Cortex of kidney (tissue), 1 donor: ENCODE measurements at regions not wholly inside any gene's neighbourhood (a gene's known extent, or its start where the extent isn't known, plus 50 kb on each side); places are given as distances from the start of the nearest gene placed in this dataset.

Source experiments
- DNase-seq: peaks from one replicate; lab custom pipeline; 2025; lab: John Stamatoyannopoulos, UW

DNA sequence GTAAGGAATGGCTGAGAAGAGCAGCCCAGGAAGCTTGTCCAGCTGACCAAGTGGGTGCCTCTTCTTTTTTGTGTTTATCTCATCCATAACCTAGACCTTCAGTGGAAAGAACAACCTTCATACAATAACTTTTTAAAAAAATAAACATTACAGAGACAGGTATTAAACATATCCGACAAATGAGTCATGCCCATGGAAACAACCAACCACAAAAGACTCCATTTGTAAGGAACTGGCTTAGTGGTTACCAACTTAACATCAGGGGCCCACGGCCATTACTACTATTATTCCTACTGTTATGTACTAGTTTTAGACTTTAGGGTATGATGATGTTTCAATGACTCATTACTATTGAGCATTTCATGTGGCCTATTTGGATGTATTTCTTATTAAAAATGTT lies 191.7 kb upstream of the SERP2 start:
- no peak for DNase-seq

DNA sequence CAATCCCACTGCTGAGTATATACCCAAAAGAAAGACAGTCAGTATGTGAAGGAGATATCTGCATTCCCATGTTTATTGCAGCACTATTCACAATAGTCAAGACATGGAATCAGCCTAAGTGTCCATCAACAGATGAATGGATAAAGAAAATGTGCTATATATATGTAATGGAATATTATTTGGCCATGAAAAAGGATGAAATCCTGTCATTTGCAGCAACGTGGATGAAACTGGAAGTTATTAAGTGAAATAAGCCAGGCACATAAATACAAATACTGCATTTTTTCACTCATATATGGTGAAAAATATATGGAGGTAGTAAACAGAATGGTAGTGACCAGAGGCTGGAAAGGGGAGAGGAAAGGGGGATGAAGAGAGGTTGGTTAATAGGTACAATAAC lies 188.9 kb upstream of the SERP2 start:
- no peak for DNase-seq

DNA sequence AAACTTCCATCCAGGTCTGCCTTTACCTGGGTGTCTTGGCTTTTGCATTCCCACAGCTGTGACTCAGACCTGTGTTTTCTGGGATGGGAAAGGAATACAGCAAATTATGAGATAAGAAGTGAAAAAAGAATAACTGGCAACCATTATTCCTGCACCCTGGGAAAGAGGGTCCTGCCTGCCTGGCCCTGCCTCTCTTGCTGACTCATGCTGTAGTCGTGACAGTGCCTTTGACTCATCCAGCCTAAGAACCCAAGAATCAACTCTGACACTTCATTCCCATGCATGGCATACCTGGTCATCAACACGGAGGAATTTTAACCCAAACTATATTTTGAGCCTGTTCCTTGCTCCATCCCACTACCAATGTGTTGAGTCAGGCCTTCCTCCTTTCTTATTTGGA lies 185.4 kb upstream of the SERP2 start:
- no peak for DNase-seq

DNA sequence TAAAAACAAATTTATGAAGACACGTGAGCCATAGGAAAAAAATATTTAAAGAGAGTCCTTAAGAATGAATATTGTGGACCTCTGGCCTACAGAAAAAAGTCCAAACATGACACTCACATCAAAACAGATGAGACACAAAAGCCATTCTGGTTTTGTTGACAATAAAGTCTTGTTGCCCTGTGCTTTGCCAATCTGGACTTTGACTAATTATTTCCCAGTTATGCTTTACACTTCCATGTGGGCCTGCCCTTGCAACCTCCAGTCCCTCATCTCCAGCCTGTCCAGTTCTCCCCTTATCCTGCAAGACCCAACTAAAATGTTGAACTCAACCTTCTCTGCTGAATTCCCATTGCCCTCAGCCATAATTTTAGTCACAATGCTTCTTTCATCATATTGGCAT lies 184.5 kb upstream of the SERP2 start:
- DNase-seq = no peak

DNA sequence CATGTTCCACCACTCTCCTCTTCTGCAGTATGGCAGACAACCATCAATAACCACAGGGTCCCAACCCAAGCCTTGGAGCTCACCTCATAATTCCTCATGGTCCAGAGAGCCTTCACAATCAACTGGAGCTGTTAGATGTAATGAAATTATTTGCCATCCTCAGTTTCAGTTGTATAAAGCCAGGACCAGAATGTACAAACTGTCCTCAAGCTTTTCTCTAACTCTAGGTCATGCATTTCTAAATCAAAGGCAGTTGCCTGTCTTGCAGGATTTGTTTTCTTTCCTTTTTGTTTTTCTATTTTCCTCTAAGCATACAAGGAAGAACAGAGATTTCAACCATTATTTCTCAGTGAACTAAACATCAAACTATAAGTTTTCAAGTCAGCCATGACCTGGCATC lies 182.5 kb upstream of the SERP2 start:
- DNase-seq = no peak

DNA sequence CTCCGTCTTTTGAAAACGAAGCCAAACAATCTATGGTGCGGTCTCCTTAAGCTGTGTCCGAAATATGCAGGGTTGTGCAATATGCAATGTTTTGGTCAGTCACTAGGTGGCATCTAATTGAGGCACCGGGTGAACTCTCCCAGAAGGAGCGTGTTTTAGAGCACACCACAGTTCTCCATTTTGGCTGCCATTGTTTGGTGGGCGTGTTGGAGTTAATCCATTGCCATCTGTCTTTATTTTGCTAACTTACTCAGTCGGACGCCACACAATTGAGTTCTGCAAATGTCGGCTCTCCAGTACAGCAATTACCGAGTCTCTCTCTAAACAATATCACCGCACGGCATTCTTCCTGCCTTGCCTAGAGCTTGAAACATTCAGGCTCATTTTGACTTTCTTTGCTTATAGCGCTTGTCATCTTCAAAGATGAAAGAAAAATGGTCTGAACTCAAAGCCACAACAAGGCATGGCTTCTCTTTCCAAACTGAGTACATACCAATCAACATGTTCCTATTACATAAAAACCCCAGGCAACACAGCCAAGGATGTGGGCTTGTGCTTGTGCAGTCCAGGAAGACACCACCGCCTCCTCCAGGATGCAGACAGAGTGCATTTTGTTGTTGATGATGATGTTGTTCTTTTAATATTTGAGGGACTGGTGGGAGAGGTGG lies 182.0 kb upstream of the SERP2 start:
- no peak for DNase-seq

DNA sequence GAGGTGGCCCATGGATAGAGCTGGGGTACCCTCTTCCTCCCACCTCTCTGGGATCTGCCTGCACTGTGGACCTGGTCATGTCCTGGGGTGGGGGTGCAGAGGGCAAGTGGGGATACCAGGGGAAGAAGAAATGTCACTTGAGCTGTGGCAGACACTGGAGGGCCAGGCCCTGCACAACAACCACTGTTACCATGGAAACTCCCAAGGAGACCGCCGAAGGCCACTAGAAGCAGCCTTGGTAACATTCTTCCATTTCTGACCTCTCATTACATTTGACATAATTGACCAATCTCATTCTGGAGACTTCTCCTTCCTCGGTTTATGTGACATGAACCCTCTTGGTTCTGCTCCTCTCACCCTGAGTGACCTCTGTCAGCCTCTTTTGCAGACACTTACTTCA lies 179.9 kb upstream of the SERP2 start:
- DNase-seq = no peak

DNA sequence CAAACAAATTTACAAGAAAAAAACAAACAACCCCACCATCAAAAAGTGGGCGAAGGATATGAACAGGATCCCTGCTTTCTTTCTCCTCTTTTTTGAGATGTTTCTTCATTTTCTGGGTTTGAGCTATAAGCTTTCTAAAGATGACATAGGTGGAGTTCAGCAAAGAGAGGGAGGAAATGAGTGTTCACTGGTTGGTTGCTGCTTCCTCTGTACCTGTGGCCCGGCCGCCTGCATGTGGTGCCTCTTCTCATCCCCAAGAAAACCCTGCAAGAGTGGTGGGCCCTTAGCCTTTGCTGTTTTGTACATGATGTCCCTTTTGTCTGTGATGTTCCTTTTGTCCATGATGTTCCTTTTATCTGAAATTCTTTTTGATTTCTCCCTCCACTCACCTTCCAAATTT lies 178.4 kb upstream of the SERP2 start:
- DNase-seq = no peak

DNA sequence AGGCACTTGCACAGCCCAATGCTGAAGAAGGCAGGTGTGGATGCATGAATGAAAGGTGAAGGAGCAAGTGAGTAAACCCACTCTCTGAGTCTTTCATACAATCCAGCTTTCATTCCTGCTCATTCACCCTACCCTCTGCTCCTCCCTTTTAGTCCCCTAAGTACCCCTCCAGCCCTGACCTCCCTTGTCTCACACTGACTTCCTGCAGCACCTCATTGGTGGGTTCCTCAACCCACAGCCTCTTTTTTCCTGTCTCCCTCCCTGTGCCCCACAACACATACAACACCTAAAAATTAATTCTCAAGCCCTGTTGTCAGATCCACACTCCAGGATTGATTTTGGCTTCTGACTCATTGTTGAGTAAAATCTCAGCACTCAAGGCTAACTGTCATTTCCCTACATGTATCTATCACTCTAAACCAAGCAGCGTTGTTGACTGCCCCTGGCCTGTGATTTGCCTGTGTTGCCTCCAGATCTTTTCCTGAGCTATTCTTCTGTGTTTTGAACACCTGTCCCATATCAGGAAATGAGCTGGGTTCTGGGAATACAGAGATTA lies 177.3 kb upstream of the SERP2 start:
- no peak for DNase-seq

DNA sequence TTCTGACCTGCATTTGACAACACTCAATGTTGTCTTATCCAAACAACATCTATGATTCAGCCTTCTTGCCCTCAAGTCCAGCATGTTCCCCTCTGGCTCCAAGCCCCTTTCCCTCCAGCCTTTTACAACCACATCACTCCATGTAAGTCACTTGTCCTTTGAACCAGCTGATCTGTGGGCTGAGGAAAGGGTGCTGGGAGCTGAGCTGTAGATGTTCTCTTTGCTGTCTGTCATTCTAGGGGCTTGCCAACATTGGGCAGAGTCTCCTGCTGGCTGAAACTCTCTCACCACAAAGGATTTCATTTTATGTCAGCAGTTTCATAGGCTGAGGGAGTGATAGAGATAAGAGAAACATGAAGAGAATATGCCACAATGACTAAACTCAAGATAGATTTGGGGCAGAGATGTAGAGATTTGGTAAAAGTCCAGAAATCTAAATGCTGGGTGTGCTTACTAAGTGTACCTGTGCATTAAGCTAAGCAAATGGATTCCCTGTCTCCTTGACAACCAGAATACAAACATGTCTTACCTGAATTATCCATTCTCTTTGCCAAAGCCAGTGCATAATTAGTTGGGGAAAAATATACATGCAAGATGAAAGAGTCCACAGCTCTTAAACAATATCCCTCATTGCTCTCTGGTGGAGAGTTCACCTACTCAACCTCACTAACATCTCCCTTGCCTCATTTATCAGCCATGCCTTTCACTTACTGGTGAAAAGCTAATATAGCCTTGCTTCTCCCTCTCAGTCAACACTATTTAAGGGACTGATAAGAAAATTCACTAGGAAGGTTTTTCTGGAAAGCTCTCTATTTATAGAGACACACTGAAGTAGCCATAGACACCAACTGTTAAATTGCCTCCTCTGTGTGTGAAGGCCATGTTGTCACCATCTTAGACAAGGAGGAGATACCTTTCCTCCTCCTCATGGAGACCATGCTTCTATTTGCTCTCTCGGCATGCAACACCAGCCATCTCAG lies 175.5 kb upstream of the SERP2 start:
- no peak for DNase-seq

DNA sequence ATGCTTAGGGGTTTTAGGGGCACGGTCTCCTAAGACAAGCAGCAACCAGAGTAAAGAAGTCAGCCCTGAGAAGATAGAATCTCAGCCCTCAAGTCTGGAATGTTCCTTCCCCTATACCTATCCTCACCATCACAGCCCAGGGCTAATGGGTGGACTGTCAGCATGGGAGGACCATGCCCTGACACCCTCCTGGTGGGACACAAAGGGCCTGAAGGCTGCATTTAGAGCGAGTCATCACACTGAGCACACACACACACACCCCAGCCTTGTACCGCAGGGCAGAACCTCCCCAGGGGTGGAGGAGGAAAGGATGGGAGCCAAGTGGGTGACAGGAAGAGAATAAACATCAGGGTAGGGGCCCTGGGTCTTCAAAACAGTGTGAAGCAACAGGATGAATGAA lies 174.8 kb upstream of the SERP2 start:
- no peak for DNase-seq

DNA sequence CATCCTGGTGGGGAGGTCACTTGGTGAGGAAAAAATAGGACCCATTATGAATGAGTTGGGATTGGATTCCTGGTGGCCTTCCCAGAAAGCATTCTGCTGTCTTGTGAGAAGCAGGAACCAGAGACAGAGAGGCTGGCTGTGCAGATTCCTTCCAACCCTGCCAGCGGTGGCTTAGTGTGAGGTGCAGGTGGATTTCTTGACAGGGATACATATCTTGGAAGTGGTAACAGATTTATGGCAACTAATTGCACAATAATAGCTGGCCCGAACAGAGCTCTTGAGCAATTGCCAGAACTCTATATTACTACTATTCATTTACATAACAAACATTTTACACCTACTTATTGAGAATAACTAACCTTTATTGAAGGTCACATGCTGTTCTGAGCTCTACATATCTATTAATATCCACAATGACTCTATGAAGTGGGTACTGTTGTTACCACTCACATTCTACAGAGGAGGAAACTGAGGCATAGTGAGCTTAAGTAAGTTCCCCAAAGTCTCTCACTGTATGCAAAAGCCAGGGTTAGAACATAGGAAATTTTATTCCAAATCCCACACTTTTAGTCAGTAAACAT lies 173.9 kb upstream of the SERP2 start:
- DNase-seq = no peak

DNA sequence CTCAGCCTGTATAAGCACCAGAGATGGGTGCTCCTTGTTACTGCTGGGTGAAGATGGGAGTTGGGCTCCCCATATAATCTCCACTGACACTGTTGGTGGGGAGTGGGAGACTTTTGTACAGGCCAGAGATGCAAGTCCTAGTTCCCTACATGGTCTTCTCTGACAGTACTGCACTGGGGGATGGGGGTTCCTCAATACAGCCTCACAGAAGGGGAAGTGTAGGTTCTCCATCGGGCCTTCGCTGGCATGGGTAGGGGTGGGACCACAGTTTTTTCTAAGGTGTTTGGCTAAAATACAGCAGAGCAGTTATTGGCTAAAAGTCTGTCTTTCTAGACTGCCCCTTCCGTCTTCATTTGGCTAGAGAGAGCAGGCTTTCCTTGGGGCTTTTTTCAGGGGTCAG lies 167.2 kb upstream of the SERP2 start:
- no peak for DNase-seq

DNA sequence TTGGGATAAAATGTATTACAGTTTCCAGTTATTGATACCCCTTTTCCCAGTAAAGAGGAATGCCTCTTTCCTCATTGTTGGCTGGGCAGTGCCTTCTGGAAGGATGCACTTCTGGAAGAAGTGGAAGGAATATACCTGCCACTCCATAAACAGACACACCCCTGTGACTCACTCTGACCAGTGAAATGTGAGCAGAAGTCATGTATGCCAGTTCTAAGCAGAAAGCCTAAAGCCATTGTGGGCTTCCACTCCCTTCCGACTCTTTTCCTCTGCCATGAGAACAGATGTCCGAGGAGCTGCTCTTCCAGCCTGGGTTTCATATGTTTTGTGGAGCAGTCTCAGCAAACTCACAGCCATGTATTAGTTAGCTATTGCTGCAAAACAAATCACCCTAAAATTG lies 166.1 kb upstream of the SERP2 start:
- no peak for DNase-seq

DNA sequence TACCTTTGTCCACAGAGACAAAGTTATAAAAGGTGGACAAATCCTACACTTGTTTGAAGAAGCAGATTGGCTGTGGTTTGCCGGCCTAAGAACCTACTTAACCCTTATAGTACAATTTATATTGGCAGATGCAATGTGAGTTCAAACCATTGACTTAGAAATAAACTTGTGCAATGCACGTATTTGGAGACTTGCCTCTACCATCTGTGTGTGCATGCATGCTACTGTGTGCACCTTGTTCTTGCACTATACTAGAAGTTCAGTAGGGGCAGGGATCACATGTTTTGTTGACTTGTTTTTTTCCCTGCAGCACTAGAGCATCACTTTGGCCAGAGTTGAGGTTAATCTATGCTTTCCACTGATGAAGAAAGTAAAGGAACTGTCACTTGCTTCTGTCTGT lies 163.1 kb upstream of the SERP2 start:
- DNase-seq = no peak

DNA sequence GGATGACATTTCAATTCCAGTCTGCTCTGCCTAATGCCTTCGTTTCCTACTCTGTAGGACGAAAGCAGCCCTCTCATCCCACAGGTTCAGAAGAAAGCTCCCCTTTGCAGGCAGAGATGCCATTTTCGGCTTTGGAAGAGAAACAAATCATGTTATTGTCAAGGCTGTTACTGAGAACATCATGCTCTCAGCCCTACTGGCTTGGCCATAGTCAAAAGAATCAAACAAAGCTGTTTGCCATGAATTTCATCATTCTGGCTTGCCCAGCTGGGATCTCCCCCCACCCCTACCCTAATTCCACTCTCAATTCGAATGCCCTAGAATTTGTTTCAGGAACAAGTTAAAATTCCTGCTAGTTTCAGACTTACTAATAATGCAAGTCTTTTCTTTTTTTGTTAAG lies 162.3 kb upstream of the SERP2 start:
- DNase-seq = no peak

DNA sequence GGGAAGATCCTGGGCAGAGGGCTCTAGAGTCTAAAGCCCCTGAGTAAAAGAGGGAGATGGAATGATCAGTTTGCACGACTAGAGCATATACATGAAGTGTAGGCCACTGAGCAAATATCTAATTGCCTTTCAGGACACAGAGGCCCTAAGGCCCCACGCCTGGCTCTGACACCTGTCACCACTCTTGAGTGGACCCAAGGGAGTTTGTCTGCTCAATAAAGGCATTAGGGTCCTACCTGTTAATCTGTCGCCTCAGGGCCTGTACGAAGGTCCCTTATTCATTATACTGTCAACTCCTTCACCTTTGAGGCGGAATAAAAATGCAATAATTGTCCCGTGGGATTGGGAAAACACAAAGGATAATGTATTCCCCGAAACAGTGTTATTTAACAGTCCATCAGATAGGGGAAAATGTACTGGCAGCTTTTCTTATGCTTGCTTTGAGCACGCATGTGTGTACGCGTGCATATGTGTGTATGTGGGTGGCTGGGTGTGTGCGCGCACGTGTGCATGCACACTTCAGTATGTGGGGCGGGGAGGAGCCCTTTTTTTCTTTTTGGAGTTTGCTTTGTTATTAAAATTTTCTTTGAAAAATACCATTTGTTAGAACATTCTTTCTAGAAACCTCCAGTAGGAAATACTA lies 161.8 kb upstream of the SERP2 start:
- no peak for DNase-seq

DNA sequence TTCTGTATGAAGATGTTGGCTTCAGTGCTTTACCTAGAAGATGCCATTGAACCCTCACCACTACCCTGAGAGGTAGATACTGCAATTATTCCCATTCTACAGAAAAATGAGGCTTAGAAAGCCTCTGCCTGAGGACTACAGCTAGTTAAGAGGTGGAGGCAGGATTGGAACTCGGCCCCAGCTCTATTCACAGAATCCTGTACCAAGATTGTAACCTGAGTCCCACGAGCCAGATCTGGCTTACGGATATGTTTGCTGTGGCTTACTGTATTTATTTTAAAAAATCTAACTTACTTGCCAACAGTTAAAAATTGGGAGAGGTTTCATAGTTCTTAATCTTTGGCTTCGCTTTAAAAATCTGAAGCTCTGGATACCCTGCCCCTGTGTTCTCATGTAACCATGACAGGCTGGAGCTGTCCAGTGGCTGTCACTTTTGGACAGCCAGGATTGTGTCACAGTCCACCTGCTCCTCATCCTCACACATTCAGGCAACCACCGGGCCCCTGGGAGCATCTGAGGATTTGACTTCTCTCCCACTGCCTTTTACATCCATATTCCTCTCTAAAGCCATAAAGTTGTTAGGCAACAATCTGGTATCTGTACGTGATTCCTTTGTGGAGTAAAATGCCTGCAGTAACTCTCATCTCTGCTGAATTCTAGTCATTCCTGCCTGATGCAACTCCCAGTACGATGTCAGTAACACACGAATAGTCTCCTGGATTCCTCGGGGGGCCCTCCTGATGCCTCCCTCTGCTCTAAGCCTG lies 160.8 kb upstream of the SERP2 start:
- DNase-seq = no peak

DNA sequence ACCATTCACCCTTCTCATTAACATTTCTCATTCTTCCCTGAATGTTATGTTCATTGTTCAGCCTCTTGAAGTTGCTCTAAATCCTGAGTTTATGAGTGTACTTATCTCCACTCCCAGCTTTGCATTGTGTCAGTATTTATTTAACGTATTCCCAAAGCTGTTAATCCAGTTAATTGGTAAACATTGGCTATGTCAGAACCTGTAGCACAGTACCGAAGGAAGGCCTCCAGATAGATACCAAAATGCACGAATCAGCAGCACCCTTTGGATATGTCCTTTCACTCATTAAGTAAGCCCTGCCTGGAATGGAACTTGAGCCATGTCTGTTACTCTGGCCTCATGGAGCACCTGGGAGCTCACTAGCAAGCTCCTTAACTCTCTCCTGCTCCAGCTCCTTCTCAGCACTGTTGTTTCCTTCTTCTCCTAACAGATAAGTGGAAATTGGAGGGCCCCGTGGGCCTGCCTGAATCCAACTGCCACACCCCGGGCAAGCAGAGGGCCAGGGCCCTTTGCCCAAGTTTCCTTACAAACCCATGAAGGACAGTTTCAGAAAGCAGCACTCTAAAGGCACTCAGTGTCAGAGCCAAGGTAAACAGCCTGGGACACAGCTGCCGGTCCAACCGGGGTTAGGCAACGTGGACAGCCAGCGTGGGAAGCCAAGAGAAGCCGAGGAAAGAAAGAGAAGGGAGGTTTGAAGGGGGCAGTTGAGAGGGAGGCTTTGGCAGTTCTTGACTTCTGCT lies 155.0 kb upstream of the SERP2 start:
- DNase-seq = no peak

DNA sequence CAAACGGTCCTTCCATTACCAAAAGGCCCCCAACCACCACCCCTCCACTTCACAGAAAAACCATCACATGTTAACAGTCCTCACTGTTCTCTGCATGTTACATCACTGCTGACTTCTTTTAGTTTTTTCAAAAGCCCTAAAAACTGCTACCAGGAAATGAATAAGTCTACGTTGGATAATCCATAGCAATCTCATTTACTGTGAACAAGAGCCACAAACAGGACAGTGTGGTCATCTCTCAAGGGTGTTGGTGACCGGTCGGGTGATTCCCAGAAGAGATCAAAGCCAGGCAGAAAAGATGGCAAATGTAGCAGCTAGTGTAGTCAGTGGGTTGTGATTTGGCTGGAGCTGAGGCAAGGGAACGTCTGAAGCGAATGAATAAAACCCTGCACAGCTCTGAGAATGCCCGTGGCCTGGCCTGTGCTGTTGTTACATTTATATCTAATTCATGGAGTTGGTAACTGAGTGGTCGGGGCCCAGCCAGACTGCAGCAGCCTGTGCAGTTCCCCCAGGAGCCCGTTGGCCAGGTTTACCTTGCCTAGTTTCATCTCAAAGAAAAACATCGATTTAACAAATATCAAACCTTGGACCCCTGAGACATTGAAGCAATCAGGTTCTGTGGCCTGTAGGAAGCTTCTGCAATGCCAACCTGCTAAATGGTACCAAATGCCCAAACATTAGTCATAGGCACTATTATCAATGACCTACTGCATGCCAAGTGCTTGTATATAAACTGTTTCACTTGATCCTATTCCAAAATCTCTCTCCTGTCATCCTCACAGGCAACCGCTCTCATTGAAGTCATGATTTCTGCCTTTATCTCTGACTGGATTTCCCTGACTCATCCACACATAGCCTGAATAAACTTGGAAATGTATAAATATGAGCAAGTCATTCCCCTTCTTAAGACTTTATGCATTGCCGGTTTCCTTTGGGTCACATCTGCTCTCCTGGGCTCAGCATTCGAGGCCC lies 153.8 kb upstream of the SERP2 start:
- no peak for DNase-seq
